Gastrocnemius medialis (tissue), 4 donors: ENCODE measurements at regions not wholly inside any gene's neighbourhood (a gene's known extent, or its start where the extent isn't known, plus 50 kb on each side); places are given as distances from the start of the nearest gene placed in this dataset.

Experiments
- ATAC-seq, 2 donors: fragments of 150-250 bp; one replicate each; pipeline ENCODE4 v1.9.1; 2016
- DNase-seq, 2 donors: peaks; one replicate each; pipeline ENCODE4 v3.0.0-alpha.2; 2019
- H3K27ac ChIP-seq, 4 donors: fragments of 200-600 bp; sonication (generic); 1 replicate in 1 of 4; 2 replicates in 3 of 4; pipeline ENCODE4 v1.5.1; 2016 to 2018; ENCODE audit warnings: mild to moderate bottlenecking in 2 of 4, moderate library complexity in 1 of 4
- H3K27me3 ChIP-seq, 3 donors: fragments of 200-600 bp; sonication (generic) in 2 of 3; 1 replicate in 1 of 3; 2 replicates in 2 of 3; pipeline versions ENCODE4 v1.5.1 to v1.6.0; 2016 to 2019; ENCODE audit warnings: mild to moderate bottlenecking in 1 of 3, moderate library complexity in 1 of 3
- H3K36me3 ChIP-seq, 2 donors: fragments of 200-600 bp; sonication (generic) in 1 of 2; one replicate each; pipeline ENCODE4 v1.5.1; 2017 to 2018
- H3K4me1 ChIP-seq, 2 donors: fragments of 200-600 bp; sonication (generic) in 1 of 2; one replicate each; pipeline ENCODE4 v1.5.1; 2016 to 2017; ENCODE audit warnings: mild to moderate bottlenecking in 2 of 2
- H3K4me3 ChIP-seq, 4 donors: fragments of 200-600 bp; sonication (generic) in 3 of 4; 1 replicate in 1 of 4; 2 replicates in 3 of 4; pipeline ENCODE4 v1.5.1; 2016 to 2019; ENCODE audit warnings: mild to moderate bottlenecking in 2 of 4
- H3K9me3 ChIP-seq, 3 donors: fragments of 200-600 bp; sonication (generic) in 2 of 3; 1 replicate in 1 of 3; 2 replicates in 2 of 3; pipeline ENCODE4 v1.5.1; 2016 to 2019
- POLR2A ChIP-seq, 2 donors: fragments of 450-650 bp; IDR thresholded peaks; one replicate each; pipeline ENCODE4 v1.6.1; 2017; ENCODE audit warnings: antibody characterized with exemption in 2 of 2, mild to moderate bottlenecking in 2 of 2, moderate library complexity in 2 of 2
- in situ Hi-C, 4 donors: fragments of 200-750 bp; cut with MboI; loops; one replicate each; pipeline versions ENCODE4 v1.15.0 to v1.8.0; 2017; ENCODE audit warnings: low sequenced_read_pairs in 4 of 4
- intact Hi-C: fragments of 100-400 bp; cut with DNase I; formaldehyde crosslinking; loops from one replicate; pipeline ENCODE4 v1.15.1; 2023; ENCODE audit warnings: low total_unique reads
- TF ChIP-seq, protein P1 (sequence below), 5 experiments: fragments of 450-650 bp in 3 of 5; fragments of 200-600 bp in 2 of 5; sonication (generic) in 2 of 5; IDR thresholded peaks in 4 of 5; conservative IDR thresholded peaks in 1 of 5; 1 replicate in 4 of 5; 2 replicates in 1 of 5; pipeline ENCODE4 v1.5.1; 2016 to 2019; ENCODE audit warnings: antibody characterized with exemption in 5 of 5, mild to moderate bottlenecking in 3 of 5, moderate library complexity in 3 of 5

DNA sequence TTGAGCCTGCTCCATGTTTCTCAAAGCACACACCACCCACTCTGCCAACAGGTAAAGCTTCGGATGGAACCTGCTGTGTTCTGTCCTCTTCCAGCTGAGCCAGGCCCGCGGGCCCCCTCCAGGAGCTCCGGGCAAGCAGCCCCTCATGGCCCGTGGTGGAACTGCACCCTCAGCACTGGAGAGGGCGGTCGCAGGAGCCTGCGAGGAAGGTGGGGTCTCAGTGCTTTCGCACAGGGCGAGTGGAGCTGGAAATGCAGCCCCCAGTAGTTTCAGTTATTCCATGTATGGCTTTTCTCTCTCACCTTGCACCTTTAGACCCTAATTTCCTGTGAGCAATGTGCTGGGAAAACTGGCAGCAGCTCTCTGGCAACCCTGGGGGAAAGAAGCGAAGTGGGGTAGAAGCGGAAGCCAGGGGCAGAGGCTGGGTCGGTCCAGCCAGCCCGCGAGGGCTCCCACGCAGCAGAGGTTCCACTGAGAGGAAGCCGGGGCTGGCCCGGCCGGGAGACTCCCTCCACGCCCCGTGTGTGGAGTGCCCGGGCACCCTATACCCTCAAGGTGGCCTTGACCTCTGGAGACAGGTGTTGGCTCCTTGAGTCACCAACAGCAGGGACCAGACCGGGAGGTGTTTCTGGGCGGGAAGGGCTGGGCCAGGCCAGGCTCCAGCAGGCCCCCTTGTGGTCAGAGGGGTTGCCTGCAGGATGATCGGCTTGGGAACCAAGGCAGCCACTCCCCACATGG is 119.9 kb upstream of the TMEM45B start:
- intact Hi-C loops, result no loop called here
- Histone ChIP-seq H3K27ac (no peak overlapping the region), H3K4me1 (no peaks in the 10 kb centered on the region), H3K36me3 (no peaks in the 10 kb centered on the region), H3K9me3 (no peaks in the 10 kb centered on the region), H3K4me3 (no peak overlapping the region), H3K27me3 (no peaks in the 10 kb centered on the region)
- TF ChIP-seq POLR2A (IDR thresholded peaks at IDR 0.05), result no peak
- TF ChIP-seq, protein P1, sequence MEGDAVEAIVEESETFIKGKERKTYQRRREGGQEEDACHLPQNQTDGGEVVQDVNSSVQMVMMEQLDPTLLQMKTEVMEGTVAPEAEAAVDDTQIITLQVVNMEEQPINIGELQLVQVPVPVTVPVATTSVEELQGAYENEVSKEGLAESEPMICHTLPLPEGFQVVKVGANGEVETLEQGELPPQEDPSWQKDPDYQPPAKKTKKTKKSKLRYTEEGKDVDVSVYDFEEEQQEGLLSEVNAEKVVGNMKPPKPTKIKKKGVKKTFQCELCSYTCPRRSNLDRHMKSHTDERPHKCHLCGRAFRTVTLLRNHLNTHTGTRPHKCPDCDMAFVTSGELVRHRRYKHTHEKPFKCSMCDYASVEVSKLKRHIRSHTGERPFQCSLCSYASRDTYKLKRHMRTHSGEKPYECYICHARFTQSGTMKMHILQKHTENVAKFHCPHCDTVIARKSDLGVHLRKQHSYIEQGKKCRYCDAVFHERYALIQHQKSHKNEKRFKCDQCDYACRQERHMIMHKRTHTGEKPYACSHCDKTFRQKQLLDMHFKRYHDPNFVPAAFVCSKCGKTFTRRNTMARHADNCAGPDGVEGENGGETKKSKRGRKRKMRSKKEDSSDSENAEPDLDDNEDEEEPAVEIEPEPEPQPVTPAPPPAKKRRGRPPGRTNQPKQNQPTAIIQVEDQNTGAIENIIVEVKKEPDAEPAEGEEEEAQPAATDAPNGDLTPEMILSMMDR (IDR thresholded peaks at IDR 0.05 in 4 of 5, conservative IDR thresholded peaks at IDR 0.05 in 1 of 5), result peak in 1 of 5 experiments; percentile 44
- ATAC-seq (peak in 1 of 2 donors; percentile 53), DNase-seq (peak in 1 of 2 donors; percentile 19)
- in situ Hi-C loops, result no loop called here

DNA sequence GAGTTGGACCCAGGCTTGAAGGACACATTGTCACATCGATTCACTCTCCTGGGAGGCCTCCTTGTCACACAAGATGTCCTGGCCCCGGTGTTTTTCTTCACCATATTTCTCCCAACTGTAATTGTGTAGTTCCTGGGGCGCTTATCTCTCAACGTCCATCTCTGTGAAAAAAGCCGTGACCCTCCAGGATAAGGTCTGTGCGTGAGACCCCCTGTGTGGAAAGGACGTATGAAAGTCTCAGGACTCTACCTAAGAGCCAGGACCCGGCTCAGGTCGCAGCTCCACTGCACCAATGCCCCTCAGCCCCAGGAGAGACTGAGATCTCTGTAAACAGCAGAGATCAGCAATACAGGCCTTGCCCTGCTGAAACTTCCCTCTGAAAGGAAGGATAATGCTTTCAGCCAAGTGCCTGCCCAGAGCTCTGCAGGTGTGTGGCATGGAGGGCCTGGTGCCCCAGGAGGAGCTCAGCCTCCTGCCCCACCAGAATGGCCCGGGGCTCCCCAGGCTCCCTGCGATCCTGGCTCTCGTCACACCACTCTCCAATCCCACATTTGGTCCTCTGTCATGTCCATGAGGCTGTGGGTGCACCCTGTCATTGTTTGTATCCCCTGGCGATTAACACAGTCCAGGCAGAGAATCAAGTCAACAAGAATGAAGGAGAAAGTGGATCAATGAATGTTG is 119.2 kb upstream of the TMEM45B start:
- no peak for TF ChIP-seq POLR2A (IDR thresholded peaks at IDR 0.05)
- in situ Hi-C loops (no loop called here), intact Hi-C loops (no loop called here)
- H3K9me3 ChIP-seq, result no peaks in the 10 kb centered on the region
- no peaks in the 10 kb centered on the region for H3K4me1 ChIP-seq
- H3K27me3 ChIP-seq, result no peaks in the 10 kb centered on the region
- DNase-seq (no peak), ATAC-seq (no peak)
- no peak overlapping the region for H3K27ac ChIP-seq
- no peak overlapping the region for H3K4me3 ChIP-seq
- H3K36me3 ChIP-seq, result no peaks in the 10 kb centered on the region

DNA sequence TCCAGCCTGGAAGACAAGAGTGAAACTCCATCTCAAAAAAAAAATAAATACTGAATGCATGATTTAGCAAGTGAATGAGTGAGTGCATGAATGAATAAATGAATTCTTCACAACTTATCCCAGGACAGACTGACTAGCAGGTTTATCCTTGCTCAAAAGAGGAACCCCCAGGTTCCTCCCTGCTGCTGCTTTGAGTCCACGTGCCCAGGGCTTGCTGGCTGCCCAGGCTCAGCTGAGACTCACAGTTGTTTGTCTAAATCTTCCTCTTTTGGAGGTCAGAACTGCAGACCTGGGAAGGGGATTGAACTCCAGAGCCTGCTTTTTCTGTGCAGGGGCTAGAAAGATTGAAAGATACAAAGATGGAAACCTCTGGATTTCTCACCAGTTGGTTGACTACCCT is 117.4 kb upstream of the TMEM45B start:
- Histone ChIP-seq H3K4me1 (no peaks in the 10 kb centered on the region), H3K9me3 (no peaks in the 10 kb centered on the region), H3K27me3 (no peaks in the 10 kb centered on the region), H3K36me3 (no peaks in the 10 kb centered on the region), H3K27ac (no peak overlapping the region), H3K4me3 (no peak overlapping the region)
- in situ Hi-C loops (no loop called here), intact Hi-C loops (no loop called here)
- TF ChIP-seq, protein P1 (IDR thresholded peaks at IDR 0.05 in 4 of 5, conservative IDR thresholded peaks at IDR 0.05 in 1 of 5), result no peak
- TF ChIP-seq POLR2A (IDR thresholded peaks at IDR 0.05), result no peak
- no peak for ATAC-seq
- no peak for DNase-seq

DNA sequence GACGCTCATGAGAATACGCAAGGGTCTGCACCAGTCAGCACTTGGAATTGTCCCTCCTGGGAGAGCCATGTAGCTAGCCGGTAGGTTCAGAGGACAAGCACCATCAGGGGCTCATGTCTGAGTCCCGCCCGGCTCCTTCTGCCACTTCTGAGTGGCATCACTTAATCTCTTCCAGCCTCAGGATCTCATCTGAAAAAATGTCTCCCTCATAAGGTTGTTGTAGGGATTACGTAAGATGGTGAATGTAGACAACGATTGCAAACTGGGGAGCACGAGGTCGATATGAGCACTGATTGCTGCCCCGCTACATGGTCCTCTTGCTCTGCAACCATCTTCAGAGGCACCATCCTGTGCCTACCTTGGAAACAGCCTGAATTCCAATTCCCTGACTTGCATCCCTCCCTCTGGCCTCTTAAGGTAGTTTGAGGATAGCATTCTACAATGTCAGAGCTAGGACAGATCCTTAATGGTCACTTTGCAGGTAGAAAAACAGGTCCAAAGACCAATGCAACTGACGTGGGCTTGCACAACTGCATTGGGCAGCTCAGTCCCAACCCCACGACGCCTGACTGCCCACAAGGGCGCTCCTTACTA is 115.8 kb upstream of the TMEM45B start:
- H3K4me1 ChIP-seq, result no peaks in the 10 kb centered on the region
- no peak for DNase-seq
- TF ChIP-seq, protein P1 (IDR thresholded peaks at IDR 0.05 in 4 of 5, conservative IDR thresholded peaks at IDR 0.05 in 1 of 5), result no peak
- no peak for TF ChIP-seq POLR2A (IDR thresholded peaks at IDR 0.05)
- in situ Hi-C loops (no loop called here), intact Hi-C loops (no loop called here)
- H3K27me3 ChIP-seq, result no peaks in the 10 kb centered on the region
- H3K27ac ChIP-seq, result no peak overlapping the region
- no peaks in the 10 kb centered on the region for H3K9me3 ChIP-seq
- no peak for ATAC-seq
- H3K36me3 ChIP-seq, result no peaks in the 10 kb centered on the region
- no peak overlapping the region for H3K4me3 ChIP-seq

DNA sequence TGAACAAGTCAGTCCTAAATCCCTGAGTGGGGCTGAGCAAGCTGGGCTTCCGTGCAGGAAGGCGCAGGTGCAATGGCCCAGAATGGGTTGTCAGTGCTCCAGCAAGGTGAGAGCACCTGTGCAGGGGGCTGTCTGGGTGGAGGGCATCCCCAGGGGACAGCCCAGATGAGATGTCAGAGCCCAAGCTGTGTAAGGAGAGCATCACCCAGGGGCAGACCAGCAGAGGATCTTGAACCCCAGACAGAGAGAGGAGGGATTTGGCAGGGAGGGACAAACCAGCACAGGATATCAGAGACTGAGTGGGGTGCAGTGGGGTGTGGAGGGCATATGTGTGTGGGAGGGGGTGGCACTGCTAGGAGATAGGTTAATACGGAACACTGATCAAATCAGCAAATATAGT is 114.9 kb upstream of the TMEM45B start:
- TF ChIP-seq POLR2A (IDR thresholded peaks at IDR 0.05), result no peak
- TF ChIP-seq, protein P1 (IDR thresholded peaks at IDR 0.05 in 4 of 5, conservative IDR thresholded peaks at IDR 0.05 in 1 of 5), result no peak
- Histone ChIP-seq H3K4me1 (no peaks in the 10 kb centered on the region), H3K9me3 (no peaks in the 10 kb centered on the region), H3K27ac (no peak overlapping the region), H3K4me3 (no peak overlapping the region), H3K27me3 (no peaks in the 10 kb centered on the region), H3K36me3 (no peaks in the 10 kb centered on the region)
- in situ Hi-C loops (no loop called here), intact Hi-C loops (no loop called here)
- ATAC-seq (no peak), DNase-seq (no peak)
